ENCODE measurements at regions not wholly inside any gene's neighbourhood (a gene's known extent, or its start where the extent isn't known, plus 50 kb on each side); places are given as distances from the start of the nearest gene placed in this dataset.

GRCh38 chrX:5646818-5647217 lies 581.8 kb downstream of the NLGN4X start (continued):
- TF ChIP-seq MEF2B (IDR thresholded peaks at IDR 0.05; ENCODE audit: partially characterized antibody, poor library complexity, severe bottlenecking) (peak; percentile 93), ZNF592 (IDR thresholded peaks at IDR 0.05) (no peak), MYC (IDR thresholded peaks at IDR 0.05; ENCODE audit: insufficient read depth, insufficient read length, insufficient replicate concordance, low read length, severe bottlenecking) (no peak), USF1 (IDR thresholded peaks at IDR 0.05; ENCODE audit: borderline replicate concordance, extremely low read length, insufficient read depth, low read depth, low read length) (no peak), NBN (IDR thresholded peaks at IDR 0.05) (0 out of 2 replicates have a peak, but pooled peaks have one; percentile 48), CBFB (IDR thresholded peaks at IDR 0.05; ENCODE audit: low read depth) (peak; percentile 80; the same call in 1 of the 2 replicates), EED (IDR thresholded peaks at IDR 0.05; ENCODE audit: low read depth) (peak; percentile 97), ETV6 (conservative IDR thresholded peaks at IDR 0.05 in 1 of 2, IDR thresholded peaks at IDR 0.05 in 1 of 2; ENCODE audit: borderline replicate concordance in 1 of 2, low read depth in 1 of 2) (peak in 1 of 2 experiments; percentile 84; a peak in 2 of 4 replicates), CREM (IDR thresholded peaks at IDR 0.05; ENCODE audit: low read depth) (peak; percentile 96), ATF7 (IDR thresholded peaks at IDR 0.05; ENCODE audit: low read depth) (peak; percentile 51)

Measured in GM12878 (cell line).